IPS-NIHi7 (cell line): ENCODE measurements at regions not wholly inside any gene's neighbourhood (a gene's known extent, or its start where the extent isn't known, plus 50 kb on each side); places are given as distances from the start of the nearest gene placed in this dataset.
"Not testable (repeated sequence)": the region's sequence is repeated elsewhere in the genome, so short reads cannot be mapped to it uniquely, and the experiment has no call there.

ENCODE experiments used
- DNase-seq: peaks from one replicate; pipeline ENCODE4 v3.0.0; 2012; ENCODE audit warnings: mixed read lengths; ENCODE audit errors: extremely low spot score

DNA sequence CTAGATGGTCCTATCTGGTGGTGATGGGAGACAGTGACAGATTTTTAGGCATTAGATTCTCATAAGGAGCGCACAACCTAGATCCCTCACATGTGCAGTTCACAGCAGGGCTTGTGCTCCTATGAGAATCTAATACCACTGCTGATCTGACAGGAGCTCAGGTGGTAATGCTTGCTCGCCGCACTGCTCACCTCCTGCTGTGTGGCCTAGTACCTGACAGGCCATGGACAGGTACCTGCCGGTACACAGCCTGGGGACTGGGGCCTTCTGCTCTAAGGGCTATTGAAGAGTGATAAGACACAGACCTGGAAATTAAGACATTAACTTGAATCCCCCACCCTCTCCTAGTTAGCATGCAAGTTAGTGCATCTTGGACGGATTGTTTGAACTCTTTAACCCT is 64.4 kb downstream of the KLRB1 start:
- not testable (repeated sequence) for DNase-seq

DNA sequence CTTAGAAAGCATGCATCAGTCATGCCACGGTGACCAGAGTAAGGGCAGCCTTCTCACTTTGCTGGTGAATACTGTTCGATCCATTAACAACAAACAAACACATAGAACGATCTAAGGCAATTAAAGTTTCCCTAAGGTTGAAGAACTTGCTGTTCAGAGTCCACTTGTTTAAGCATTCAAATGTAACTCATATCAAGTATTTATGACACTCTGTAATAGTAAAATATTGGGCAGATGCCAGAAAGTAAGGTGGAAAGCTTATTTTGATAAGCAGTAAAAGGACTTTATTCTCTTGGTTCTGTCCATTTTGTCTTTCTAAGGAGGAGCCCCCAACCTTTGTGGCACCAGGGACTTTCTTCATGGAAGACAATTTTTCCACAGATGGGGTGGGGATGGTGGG is 64.9 kb downstream of the KLRB1 start:
- DNase-seq, result not testable (repeated sequence)

DNA sequence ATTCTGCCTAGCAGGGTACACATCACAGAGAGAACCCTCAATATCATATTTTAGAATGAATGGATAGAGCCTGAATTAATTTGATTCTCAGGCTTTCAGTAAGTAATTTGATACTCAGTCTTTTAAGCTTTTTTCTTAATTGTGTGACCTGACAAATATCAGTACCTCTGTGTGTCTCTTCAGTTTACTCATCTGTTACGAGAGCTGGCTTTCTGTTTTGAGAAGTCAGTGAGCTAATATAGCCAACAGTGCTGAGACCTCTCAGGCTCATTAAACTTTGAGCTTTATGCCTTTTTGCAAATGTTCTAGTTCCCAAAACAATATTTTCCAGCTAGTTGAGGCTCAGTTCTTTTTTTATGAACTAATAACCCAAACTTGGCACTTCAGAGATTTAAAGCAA is 91.8 kb downstream of the KLRB1 start:
- DNase-seq, result not testable (repeated sequence)

DNA sequence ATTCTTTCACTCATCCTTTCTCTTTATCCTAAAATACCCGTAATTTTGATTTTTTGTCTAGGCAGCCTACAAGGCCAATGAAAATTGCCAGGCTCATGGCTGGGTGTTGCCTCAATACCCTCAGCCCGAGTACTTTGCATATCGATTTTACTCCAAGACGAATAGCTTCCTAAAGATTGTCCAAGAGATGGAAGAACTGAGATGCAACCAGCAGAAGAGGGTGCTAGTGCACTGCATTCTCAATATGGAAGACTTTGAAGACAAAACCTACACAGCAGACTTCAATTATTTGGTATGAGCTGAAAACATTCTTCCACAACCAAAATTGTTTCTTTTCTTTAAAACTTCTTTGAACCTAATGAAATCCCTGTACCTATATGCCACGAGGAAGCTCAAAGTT is 95.0 kb downstream of the KLRB1 start:
- DNase-seq, result not testable (repeated sequence)

DNA sequence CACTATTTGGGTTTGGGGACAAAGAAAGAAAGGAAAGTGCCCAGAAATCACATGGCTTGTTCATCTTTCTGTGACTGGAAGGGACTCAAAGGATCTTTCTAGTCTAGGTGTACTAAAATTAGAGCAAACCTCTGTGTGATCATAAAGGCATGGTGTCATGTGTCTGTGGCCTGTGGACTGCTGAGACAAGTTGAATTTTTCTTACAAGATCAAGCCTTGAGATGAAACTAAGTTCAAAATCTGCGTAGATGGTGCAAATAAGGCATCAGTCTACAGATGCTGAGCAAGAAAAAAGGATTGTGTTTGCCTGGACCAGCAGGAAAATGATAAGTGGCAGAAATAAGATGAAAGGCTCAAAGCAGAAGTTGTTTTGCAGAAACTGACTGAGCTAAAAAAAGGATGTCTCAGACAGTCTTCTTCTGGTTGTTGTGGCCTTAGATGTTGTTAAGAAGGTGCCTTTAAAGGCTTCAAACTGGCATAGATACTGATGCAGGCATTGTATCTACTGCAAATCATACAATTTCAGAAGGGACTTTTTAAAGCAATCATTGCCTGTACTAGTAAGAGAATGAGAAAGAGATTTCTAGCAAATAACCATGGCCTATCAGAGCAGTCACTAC is 97.2 kb downstream of the KLRB1 start:
- DNase-seq, result not testable (repeated sequence)

DNA sequence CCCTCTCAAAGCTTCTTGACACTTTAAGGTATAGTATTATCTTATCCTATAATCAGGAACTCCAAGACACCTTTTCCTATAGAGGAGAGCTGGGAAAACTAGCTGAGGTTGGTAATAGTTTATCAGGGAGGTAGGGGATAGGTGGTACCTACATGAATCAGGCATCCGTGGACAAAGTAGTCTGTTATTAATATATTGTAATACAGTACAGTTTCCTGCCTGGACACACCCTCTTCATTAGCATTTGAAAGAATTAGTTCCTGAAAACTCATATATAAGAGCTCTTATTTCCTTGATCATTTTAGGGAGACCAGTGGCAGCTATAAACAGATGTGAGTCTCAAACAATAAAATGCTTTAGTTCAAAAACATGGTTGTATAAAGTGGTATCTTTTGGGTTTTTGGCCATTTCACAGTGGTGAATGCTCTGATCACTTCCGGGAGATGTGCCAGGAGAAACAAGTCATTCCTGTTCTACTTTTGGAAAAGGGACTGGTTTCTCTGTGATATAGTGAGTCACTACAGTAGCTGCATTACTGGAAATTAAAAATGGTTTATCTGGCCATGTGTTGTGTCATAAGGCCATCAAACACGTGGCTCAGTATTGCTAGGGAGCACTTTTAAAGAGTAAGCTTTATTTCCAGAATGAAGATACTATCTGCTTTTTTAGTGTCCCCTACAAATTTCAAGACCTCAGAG is 98.1 kb downstream of the KLRB1 start:
- no peak for DNase-seq

DNA sequence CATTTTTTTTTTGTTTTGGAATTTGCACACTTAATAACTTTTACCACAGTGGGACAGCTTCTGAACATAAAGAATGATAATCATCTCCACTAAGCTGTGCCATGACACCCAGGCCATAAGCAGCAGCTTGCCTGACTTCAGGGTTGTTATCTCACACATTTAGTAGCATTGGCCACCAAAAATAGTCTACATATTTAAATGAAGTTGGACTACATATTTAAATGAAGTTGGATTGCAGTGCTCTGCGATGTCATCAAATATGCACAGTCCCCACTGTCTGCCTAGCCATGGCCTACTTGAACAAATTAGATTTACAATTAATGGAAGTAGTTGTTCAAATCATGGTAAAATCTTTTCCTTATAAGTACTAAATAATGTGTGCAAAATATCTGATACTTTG is 101.0 kb downstream of the KLRB1 start:
- DNase-seq, result no peak

DNA sequence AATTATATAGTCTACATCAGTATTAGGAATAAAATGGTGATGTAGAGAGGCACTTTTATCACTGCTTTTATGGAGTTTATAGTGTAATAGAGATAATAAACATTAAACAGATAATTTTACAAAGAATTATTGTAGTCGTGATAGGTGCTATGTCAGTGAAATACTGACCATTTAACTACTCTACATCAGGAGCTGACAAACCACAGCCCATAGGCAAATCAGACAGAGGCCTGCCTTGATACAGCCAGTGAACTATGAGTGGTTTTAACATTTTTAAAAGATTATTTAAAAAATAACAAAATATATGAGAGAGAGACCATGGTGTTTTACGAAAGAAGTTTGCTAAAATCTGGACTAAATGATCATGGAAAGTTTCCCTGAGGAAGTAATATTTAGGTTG is 104.3 kb downstream of the KLRB1 start:
- not testable (repeated sequence) for DNase-seq

DNA sequence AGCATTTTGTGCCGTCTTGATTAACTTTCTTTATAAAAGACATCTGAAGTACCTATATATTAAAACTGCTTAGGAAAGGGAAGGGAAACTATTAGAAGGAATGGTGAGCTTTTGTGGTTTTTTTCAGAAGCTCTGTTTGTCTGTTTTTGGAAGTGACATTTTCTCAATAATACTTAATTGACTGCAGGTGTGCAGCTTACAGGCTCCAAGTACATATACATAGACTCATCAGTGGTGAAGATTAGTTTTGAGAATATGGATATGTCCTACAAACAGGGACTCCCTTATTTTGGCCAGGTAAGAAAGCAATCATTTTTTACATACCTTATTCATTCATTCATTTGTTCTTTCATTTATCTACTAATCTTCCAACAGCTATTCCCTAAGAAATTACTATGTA is 104.9 kb downstream of the KLRB1 start:
- not testable (repeated sequence) for DNase-seq

DNA sequence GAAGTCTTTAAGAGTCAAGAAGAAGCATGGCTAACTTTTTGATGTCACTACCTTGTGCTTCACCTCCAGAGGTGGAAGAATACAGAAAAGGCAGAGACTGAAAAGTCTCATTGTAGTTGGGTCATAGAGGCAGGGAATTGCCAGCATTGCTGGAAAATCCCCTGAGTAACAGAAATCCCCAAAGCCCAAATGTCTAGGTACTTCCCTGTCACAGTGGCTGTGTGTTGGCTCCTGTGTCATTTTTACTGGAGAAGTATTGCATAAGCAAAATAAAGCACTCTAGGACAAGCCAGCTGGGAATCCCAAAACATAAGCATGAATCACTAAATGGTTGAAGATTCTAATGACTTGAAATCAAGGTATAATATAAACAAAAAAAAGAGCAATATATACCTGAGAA is 114.4 kb downstream of the KLRB1 start:
- DNase-seq, result not testable (repeated sequence)

DNA sequence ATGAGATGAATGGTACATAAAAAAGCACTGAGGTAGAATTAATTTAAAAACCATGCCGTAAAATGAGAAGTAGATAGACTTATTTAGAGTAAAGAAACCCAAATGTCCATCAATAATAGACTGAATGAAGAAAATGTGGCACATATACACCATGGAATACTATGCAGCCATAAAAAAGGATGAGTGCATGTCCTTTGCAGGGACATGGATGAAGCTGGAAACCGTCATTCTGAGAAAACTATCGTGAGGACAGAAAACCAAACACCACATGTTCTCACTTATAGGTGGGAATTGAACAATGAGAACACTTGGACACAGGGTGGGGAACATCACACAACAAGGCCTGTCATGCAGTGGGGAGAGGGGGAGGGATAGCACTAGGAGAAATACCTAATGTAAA is 126.4 kb downstream of the KLRB1 start:
- DNase-seq, result not testable (repeated sequence)

DNA sequence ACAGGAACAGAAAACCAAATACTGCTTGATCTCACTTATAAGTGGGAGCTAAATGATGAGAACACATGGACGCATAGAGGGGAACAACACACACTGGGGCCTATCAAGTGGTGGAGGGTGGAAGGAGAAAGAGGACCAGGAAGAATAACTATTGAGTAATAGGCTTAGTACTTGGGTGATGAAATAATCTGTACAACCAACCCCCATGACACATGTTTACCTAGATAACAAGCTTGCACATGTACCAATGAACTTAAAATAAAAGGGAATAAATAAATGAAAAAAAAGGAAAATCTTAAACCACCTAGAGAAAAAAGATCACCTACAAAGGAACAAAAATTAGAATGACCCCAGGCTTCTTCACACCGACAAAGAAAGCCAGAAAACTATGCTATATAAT is 133.5 kb downstream of the KLRB1 start:
- not testable (repeated sequence) for DNase-seq

DNA sequence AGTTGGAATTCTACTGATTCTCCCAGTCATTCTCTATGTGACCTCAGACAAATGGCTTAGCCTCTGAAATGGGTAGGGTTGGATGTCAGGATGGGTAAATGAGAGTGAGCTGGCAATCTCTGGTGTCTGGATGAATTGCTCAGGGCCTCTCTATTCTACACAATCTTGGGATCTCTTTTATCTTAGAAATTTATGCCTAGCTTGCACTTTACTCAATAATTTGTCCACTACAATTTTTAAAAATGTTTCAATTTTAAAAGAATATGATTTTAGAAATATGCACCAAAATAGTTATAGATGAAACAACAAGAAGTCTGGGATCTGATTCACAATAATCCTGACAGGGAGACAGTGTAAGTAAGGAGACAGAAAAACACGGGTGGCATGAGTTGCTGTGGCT is 134.1 kb downstream of the KLRB1 start:
- not testable (repeated sequence) for DNase-seq

DNA sequence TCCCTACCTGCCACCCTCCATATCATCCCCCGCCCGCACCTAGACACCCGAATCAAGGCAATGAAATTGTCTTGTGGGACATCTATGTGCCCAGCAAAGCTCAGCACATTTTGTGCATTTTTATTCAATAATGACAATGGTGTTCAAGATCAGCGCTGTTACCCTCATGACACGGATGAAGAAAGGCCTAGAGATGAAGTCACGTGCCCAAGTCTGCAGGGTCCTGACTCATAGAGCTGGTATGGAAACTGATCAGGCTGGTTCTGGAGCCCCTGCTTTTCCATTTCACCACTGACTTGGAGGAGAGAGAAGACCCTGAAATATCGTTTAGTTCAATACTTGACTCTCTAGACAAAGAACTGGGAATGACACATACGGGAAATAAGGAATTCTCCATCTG is 136.2 kb downstream of the KLRB1 start:
- not testable (repeated sequence) for DNase-seq

DNA sequence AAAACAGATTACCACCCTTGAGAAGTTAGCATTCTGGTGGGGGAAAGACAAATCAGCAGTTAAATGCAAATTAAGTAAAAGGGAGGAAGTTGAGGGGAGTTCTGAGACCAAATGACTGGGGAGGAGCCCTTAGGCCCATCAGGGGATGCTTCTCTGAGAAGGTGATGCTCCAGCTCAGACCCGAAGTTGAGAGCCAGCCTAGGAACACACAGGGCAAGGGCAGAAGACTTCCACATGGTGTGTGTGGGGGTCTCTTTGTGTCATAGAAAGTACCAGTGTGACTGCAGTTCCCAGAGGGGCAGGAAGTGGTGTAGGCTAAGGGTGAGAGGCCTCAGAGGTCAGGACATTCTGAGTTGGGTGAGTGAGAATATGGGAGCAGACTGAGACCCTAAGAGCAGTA is 137.3 kb downstream of the KLRB1 start:
- DNase-seq, result not testable (repeated sequence)

DNA sequence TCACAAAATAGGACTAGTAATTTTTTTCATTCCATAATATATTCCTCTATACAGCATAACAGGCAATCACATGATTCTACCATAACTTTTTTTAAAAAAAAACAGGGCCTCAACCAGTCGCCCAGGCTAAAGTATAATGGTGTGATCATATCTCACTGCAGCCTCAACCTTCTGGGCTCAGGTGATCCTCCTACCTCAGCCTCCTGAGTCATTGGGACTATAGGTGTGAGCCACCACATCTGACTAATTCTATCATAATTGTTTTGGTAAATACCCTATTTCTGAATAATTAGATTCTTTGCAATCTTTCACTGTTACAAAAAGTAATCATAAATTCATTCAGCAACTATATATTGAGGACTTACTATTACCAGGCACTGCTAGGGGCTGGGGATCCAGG is 137.8 kb downstream of the KLRB1 start:
- DNase-seq, result not testable (repeated sequence)

DNA sequence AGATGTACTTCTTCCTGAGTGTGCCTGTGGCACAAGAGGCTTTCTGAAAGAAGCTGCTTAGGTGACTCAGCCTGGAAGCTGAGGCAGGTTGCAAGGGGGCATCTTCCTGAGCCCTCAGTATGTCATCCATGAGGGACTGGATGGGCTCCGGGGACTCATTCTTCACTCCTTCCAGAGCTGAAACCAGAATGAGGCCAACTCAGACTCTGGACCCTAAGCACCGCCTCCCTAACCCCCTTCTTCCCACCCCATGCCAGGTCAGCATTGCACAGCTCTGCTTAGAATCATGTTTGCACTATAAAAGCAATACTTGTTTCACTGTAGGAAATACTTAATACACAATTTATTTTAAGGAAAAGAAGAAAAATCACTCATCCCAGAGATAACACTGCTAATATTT is 138.3 kb downstream of the KLRB1 start:
- not testable (repeated sequence) for DNase-seq

DNA sequence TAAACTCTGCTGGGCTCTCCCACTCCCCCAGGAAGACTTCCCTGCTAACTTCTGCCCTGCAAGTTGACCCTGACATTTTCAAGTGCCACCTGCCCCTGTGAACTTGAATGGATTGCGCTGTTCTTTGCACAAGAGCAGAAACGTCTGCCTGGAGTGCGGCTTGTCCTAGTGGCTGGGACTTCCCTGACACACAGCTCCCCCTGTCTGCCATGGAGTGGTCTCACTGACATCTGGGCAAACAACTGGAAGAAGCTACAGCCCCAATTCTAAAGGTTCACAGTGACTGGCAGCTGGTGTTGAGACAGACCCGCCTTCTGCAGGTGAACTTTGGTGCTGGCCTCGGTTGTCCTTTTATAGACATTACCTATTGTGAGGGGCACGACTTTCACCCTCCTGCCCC is 138.7 kb downstream of the KLRB1 start:
- DNase-seq, result peak; percentile 74

DNA sequence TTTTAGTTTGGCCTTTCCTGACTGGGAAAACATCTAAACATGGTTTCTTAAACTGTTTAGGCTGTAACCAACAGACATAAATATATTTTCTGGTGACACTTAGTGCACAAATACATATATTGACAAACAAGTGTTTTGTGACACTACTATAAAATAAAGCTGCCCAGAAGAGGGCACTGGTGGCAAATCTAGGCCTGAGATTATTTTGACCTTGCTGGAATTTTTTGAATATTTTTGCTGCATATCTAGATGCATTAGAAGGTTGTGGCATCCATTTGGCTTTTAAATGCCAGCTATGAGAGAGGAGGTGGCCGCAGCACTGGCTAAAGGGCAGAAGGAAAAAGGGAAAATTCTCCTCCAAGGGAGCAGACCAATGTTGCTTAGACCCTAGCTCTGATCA is 139.6 kb downstream of the KLRB1 start:
- DNase-seq, result not testable (repeated sequence)

DNA sequence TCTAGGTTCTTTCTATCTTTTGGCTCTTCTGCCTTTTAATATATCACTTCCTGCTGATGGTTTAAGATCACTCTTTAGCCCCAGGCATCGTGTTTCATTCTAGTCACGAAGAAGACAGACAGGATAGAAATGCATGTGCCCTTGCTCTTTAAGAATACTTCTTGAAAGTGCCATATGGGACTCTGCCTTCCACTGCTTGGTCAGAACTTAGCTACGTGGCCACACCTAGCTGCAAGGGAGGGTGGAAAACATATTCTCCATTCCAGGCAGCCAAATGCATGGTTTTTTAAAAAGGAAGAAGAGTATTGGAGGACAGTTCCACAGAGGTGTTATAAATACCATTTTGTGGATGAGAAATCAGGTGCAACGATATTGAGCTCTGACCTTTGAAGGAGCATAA is 143.3 kb downstream of the KLRB1 start:
- no peak for DNase-seq

DNA sequence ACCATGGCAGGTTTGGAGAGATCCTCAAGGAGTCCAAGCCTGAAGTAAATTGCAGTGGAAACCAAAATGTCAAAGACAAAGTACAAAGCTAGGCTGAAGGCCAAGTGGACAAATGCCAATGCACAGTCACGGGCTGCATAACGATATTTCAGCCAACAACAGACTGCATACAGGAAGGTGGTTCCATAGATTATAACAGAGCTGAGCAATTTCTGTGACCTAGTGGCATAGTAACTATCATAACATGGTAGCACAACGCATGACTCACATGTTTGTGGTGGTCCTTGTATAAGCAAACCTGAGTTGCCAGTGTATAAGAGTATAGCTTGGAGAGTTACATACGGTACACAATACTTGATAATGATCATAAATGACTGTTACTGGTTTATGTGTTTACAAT is 152.2 kb downstream of the KLRB1 start:
- DNase-seq, result not testable (repeated sequence)

DNA sequence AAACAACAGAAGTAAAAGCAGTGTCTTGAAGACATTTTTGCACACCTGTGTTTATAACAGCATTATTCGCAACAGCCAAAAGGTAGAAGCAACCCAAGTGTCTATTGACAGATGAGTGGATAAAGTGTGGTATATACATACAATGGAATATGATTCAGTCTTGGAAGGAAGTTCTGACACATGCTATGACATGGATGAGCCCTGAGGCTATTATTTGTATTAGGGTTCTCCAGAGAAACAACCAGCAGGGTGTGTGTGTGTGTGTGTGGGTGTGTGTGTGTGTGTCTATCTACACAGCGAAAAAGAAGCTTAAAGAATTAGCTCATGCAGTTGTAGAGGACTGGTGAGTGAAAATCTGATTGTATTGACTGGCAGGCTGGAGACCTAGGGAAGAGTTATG is 153.7 kb downstream of the KLRB1 start:
- DNase-seq, result not testable (repeated sequence)

DNA sequence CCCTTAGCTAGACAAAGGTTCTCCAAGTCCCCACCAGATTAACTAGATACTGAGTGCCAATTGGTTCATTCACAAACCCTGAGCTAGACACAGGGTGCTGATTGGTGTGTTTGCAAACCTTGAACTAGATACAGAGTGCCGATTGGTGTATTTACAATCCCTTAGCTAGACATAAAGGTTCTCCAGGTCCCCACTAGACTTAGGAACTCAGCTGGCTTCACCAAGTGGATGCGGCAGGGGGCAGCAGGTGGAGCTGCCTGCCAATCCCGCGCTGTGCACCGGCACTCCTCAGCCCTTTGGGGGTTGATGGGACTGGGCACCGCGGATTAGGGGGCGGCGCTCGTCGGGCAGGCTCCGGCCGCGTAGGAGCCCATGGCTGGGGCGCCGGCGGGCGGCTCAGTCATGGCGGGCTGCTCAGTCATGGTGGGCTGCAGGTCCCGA is 157.6 kb downstream of the KLRB1 start:
- DNase-seq, result not testable (repeated sequence)
